ENCODE measurements at regions not wholly inside any gene's neighbourhood (a gene's known extent, or its start where the extent isn't known, plus 50 kb on each side); places are given as distances from the start of the nearest gene placed in this dataset.

DNA sequence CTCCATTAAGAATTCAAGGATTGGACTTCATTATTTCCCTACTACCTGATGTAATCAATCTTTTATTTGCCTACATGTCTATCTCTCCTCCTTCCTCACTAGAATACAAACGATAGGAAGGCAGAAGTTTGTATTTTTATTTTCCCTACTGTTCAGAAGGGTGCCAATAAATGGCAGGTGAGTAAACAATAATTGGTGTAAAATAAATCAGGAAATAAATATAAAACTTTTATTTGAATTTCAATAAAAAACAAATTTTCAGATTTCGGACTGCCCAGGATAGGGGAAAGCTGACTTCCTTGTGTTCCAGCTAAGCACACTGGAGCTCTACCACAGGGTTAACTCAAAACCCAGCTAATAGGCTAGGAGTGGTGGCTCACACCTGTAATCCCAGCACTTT is 636.3 kb upstream of the BCHE start:
- no peak for TF ChIP-seq CTCF (conservative IDR thresholded peaks at IDR 0.05 in 1 of 2, IDR thresholded peaks at IDR 0.05 in 1 of 2; ENCODE audit: low read depth in 1 of 2, low read length in 2 of 2)
- TF ChIP-seq EZH2 (IDR thresholded peaks at IDR 0.05; ENCODE audit: low read length, missing control alignments): no peak
